Fibroblast of mammary gland (primary cell): ENCODE measurements at regions not wholly inside any gene's neighbourhood (a gene's known extent, or its start where the extent isn't known, plus 50 kb on each side); places are given as distances from the start of the nearest gene placed in this dataset.

ENCODE experiments used
- DNase-seq: peaks from one replicate; pipeline ENCODE4 v3.0.0-alpha.2; 2010; ENCODE audit warnings: low read depth
- H3K4me3 ChIP-seq: 2 replicates; pipeline ENCODE4 v1.5.1; 2011; ENCODE audit warnings: low read depth, mild to moderate bottlenecking, low read length, moderate library complexity; ENCODE audit not compliant: control insufficient read depth
- CTCF ChIP-seq: conservative IDR thresholded peaks from 2 replicates; pipeline ENCODE4 v1.5.1; 2011; ENCODE audit warnings: low read depth, low read length, inconsistent platforms; ENCODE audit not compliant: control insufficient read depth, insufficient read depth

GRCh38 chrX:3257471-3257870 is 89.0 kb downstream of the MXRA5 start:
- DNase-seq: no peak
- TF ChIP-seq CTCF: no peak
- no peak overlapping the region for H3K4me3 ChIP-seq

GRCh38 chrX:3256868-3257267 is 89.6 kb downstream of the MXRA5 start:
- TF ChIP-seq CTCF: no peak
- no peak for DNase-seq
- no peak overlapping the region for H3K4me3 ChIP-seq

GRCh38 chrX:3252744-3253143 is 93.7 kb downstream of the MXRA5 start:
- DNase-seq: peak; percentile 35
- TF ChIP-seq CTCF: no peak
- no peak overlapping the region for H3K4me3 ChIP-seq

GRCh38 chrX:3250966-3251365 is 95.5 kb downstream of the MXRA5 start:
- no peak for DNase-seq
- TF ChIP-seq CTCF: no peak
- no peak overlapping the region for H3K4me3 ChIP-seq

GRCh38 chrX:3244955-3245354 is 101.5 kb downstream of the MXRA5 start:
- peak; percentile 19 for DNase-seq
- TF ChIP-seq CTCF: peak; percentile 17
- no peak overlapping the region for H3K4me3 ChIP-seq

GRCh38 chrX:3244203-3244743 is 102.2 kb downstream of the MXRA5 start:
- peak; percentile 85 for DNase-seq
- TF ChIP-seq CTCF: no peak
- no peak overlapping the region for H3K4me3 ChIP-seq
